Dedifferentiated amniotic fluid mesenchymal stem cell (primary cell): ENCODE measurements at regions not wholly inside any gene's neighbourhood (a gene's known extent, or its start where the extent isn't known, plus 50 kb on each side); places are given as distances from the start of the nearest gene placed in this dataset.
"Not testable (repeated sequence)": the region's sequence is repeated elsewhere in the genome, so short reads cannot be mapped to it uniquely, and the experiment has no call there.

Source experiments
- DNase-seq: peaks from one replicate; pipeline ENCODE4 v3.0.0-alpha.2; 2016; ENCODE audit errors: extremely low spot score

- no peak for DNase-seq
Observed at GRCh38 chr9:3773362-3774060, 247.7 kb upstream of the RFX3 start.

- no peak for DNase-seq
Observed at GRCh38 chr9:3769646-3770045, 243.8 kb upstream of the RFX3 start.

- DNase-seq: peak; percentile 61
Observed at GRCh38 chr9:3768712-3769457, 243.1 kb upstream of the RFX3 start.

- DNase-seq: no peak
Observed at GRCh38 chr9:3768286-3768685, 242.5 kb upstream of the RFX3 start.

- no peak for DNase-seq
Observed at GRCh38 chr9:3762076-3762475, 236.3 kb upstream of the RFX3 start.

DNA sequence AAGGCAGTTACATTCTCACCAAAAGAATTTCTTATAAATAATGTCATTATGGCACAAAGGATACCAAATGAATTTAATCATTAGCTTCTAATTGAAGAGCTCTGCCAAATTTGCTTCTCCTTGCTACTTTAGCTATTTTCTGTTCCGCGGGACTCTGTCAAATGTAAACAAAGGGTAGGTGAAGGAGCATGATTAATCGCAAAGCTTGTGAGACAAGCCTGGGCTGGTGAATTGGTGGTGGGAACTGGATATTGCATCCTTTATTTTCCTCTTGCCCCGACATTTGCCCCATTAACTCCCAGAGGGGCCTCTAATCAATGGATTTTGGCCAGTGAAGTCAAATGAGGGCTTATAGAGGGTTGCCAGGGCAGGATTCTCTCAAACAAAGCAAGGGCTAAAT, 234.2 kb upstream of the RFX3 start:
- DNase-seq: no peak

GRCh38 chr9:3758816-3759576, 233.2 kb upstream of the RFX3 start:
- no peak for DNase-seq

- no peak for DNase-seq
Observed at GRCh38 chr9:3756071-3756470, 230.3 kb upstream of the RFX3 start.

- peak; percentile 44 for DNase-seq
Observed at GRCh38 chr9:3751125-3751758, 225.4 kb upstream of the RFX3 start.

- no peak for DNase-seq
Observed at GRCh38 chr9:3750321-3750720, 224.5 kb upstream of the RFX3 start.

- DNase-seq: peak; percentile 52
Observed at GRCh38 chr9:3746296-3747275, 220.8 kb upstream of the RFX3 start.

DNA sequence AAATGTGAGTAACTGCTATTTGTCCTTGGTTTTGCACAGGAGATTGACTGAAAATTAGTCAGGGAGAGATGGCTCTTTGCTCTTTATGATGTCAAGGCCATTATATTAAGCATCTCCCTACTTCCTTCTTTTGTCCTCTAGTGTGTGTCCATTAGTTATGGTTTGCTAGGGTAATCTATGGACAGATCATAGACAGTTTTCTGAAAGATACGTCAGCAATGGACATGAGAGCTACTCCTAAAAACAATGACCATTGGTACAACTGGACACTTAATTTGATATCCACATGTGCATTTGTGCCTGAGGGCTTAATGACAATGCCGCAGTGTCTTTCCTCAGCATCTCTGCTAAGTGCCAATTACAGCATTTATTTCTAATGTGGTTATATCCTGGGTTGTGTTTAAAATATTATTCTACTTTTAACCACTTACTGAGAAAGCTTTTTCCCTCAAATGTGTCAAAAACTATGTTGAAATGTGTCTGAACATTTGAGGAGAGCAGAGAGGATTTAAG, 218.2 kb upstream of the RFX3 start:
- no peak for DNase-seq

- no peak for DNase-seq
Observed at GRCh38 chr9:3742586-3742985, 216.8 kb upstream of the RFX3 start.

DNA sequence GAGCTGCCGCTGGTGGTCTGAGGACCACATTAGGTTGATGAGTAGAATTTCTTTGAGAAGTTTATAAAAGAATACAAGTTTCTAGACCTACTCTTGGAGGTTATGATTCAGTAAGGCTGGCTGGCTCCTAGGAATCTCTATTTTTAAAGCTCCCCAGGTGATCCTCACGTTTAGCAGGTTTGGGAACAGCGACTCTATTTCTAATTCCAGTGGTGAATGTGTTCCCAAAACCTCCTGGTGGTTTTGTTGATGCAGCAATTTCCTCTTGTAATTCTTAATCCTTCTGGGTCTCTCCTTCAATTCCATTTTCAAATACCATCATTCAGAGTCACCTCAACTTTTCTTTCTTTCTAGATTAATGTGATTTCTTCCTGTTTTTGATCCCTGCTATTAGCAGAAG, 215.9 kb upstream of the RFX3 start:
- DNase-seq: no peak

GRCh38 chr9:3740690-3741419, 215.1 kb upstream of the RFX3 start:
- no peak for DNase-seq

GRCh38 chr9:3736161-3736560, 210.4 kb upstream of the RFX3 start:
- no peak for DNase-seq

GRCh38 chr9:3735251-3735650, 209.4 kb upstream of the RFX3 start:
- no peak for DNase-seq

- not testable (repeated sequence) for DNase-seq
Observed at GRCh38 chr9:3733527-3734262, 207.9 kb upstream of the RFX3 start.

GRCh38 chr9:3733039-3733408, 207.2 kb upstream of the RFX3 start:
- no peak for DNase-seq
